22Rv1 (cell line): ENCODE measurements at regions not wholly inside any gene's neighbourhood (a gene's known extent, or its start where the extent isn't known, plus 50 kb on each side); places are given as distances from the start of the nearest gene placed in this dataset.
"Not testable (repeated sequence)": the region's sequence is repeated elsewhere in the genome, so short reads cannot be mapped to it uniquely, and the experiment has no call there.

Experiments used
- H3K27ac ChIP-seq: fragments of 450-650 bp; 2 replicates; pipeline ENCODE4 v1.5.1; 2017
- CTCF ChIP-seq: fragments of 450-650 bp; IDR thresholded peaks from 2 replicates; pipeline ENCODE4 v1.5.1; 2017; ENCODE audit warnings: mild to moderate bottlenecking
- ZFX ChIP-seq: fragments of 450-650 bp; IDR thresholded peaks from 2 replicates; pipeline ENCODE4 v1.6.1; 2017; ENCODE audit warnings: antibody characterized with exemption, borderline replicate concordance

GRCh38 chr2:226283796-226284195, 515.8 kb downstream of the IRS1 start:
- H3K27ac ChIP-seq: no peak overlapping the region
- no peak for TF ChIP-seq ZFX
- TF ChIP-seq CTCF: no peak

- no peak for TF ChIP-seq ZFX
- TF ChIP-seq CTCF: no peak
- no peak overlapping the region for H3K27ac ChIP-seq
Measured at GRCh38 chr2:226282151-226282550, 517.5 kb downstream of the IRS1 start.

- H3K27ac ChIP-seq: not testable (repeated sequence)
Measured at GRCh38 chr2:226280136-226280535, 519.5 kb downstream of the IRS1 start.

GRCh38 chr2:226275215-226275614, 524.4 kb downstream of the IRS1 start:
- no peak for TF ChIP-seq ZFX
- TF ChIP-seq CTCF: no peak
- H3K27ac ChIP-seq: no peak overlapping the region

- H3K27ac ChIP-seq: no peak overlapping the region
- TF ChIP-seq CTCF: no peak
- TF ChIP-seq ZFX: no peak
Measured at GRCh38 chr2:226274143-226274542, 525.5 kb downstream of the IRS1 start.

- TF ChIP-seq CTCF: no peak
- no peak for TF ChIP-seq ZFX
- H3K27ac ChIP-seq: no peak overlapping the region
Measured at GRCh38 chr2:226273440-226273839, 526.2 kb downstream of the IRS1 start.

- no peak for TF ChIP-seq CTCF
- TF ChIP-seq ZFX: no peak
- H3K27ac ChIP-seq: no peak overlapping the region
Measured at GRCh38 chr2:226272435-226272834, 527.2 kb downstream of the IRS1 start.

- H3K27ac ChIP-seq: no peak overlapping the region
- no peak for TF ChIP-seq ZFX
- no peak for TF ChIP-seq CTCF
Measured at GRCh38 chr2:226270285-226271058, 529.1 kb downstream of the IRS1 start.
